Tibial artery (tissue), 4 donors: ENCODE measurements at regions not wholly inside any gene's neighbourhood (a gene's known extent, or its start where the extent isn't known, plus 50 kb on each side); places are given as distances from the start of the nearest gene placed in this dataset.

ENCODE experiments used
- DNase-seq, 2 donors: peaks; one replicate each; pipeline ENCODE4 v3.0.0-alpha.2; 2019
- H3K27ac ChIP-seq, 2 donors: fragments of 200-600 bp; sonication (generic) in 1 of 2; 1 replicate in 1 of 2; 2 replicates in 1 of 2; pipeline ENCODE4 v1.5.1; 2018 to 2019; ENCODE audit warnings: mild to moderate bottlenecking in 1 of 2
- H3K27me3 ChIP-seq, 2 donors: fragments of 200-600 bp; sonication (generic) in 1 of 2; one replicate each; pipeline versions ENCODE4 v1.5.1 to v1.6.0; 2016 to 2019
- H3K36me3 ChIP-seq, 3 donors: fragments of 200-600 bp; sonication (generic) in 2 of 3; one replicate each; pipeline ENCODE4 v1.5.1; 2016 to 2019; ENCODE audit warnings: mild to moderate bottlenecking in 2 of 3
- H3K4me1 ChIP-seq, 4 donors: fragments of 200-600 bp; sonication (generic) in 2 of 4; 1 replicate in 3 of 4; 2 replicates in 1 of 4; pipeline ENCODE4 v1.5.1; 2016 to 2019
- H3K4me3 ChIP-seq, 2 donors: fragments of 200-600 bp; sonication (generic) in 1 of 2; 1 replicate in 1 of 2; 2 replicates in 1 of 2; pipeline ENCODE4 v1.5.1; 2018 to 2019; ENCODE audit warnings: mild to moderate bottlenecking in 2 of 2
- H3K9me3 ChIP-seq, 3 donors: fragments of 200-600 bp; sonication (generic) in 1 of 3; one replicate each; pipeline ENCODE4 v1.5.1; 2016 to 2019
- intact Hi-C: fragments of 100-400 bp; cut with DNase I; formaldehyde crosslinking; loops from one replicate; pipeline ENCODE4 v1.15.0; 2023; ENCODE audit warnings: low total_unique reads
- TF ChIP-seq, protein P1 (sequence below), 2 experiments: fragments of 200-600 bp in 1 of 2; fragments of 450-650 bp in 1 of 2; IDR thresholded peaks; one replicate each; pipeline ENCODE4 v1.5.1; 2017 to 2019; ENCODE audit warnings: antibody characterized with exemption in 2 of 2, mild to moderate bottlenecking in 1 of 2, moderate library complexity in 1 of 2

DNA sequence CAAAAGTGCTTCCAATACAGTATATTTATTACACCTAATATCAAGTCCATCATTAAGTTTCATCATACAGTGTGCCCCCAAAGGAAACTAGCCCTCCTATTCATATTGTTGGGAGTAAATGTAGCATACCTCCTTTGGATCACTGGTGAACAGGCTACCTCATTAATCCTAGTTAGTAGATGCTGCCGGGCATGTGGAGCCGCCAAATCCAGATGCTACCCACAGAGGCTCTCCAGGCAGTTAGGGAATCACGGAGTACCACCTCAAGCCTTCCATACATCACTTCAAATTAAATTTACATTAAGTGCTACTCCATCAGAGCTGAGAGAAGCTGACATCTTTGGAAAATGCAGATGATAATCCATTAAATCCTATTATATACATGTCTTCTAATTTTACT is 121.7 kb upstream of the FOXD3 start:
- TF ChIP-seq, protein P1, sequence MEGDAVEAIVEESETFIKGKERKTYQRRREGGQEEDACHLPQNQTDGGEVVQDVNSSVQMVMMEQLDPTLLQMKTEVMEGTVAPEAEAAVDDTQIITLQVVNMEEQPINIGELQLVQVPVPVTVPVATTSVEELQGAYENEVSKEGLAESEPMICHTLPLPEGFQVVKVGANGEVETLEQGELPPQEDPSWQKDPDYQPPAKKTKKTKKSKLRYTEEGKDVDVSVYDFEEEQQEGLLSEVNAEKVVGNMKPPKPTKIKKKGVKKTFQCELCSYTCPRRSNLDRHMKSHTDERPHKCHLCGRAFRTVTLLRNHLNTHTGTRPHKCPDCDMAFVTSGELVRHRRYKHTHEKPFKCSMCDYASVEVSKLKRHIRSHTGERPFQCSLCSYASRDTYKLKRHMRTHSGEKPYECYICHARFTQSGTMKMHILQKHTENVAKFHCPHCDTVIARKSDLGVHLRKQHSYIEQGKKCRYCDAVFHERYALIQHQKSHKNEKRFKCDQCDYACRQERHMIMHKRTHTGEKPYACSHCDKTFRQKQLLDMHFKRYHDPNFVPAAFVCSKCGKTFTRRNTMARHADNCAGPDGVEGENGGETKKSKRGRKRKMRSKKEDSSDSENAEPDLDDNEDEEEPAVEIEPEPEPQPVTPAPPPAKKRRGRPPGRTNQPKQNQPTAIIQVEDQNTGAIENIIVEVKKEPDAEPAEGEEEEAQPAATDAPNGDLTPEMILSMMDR (IDR thresholded peaks at IDR 0.05) = no peak
- Histone ChIP-seq H3K36me3 (no peaks in the 10 kb centered on the region), H3K27me3 (no peaks in the 10 kb centered on the region), H3K4me3 (no peak overlapping the region), H3K4me1 (no peaks in the 10 kb centered on the region), H3K27ac (no peak overlapping the region), H3K9me3 (no peaks in the 10 kb centered on the region)
- no peak for DNase-seq
- intact Hi-C loops = no loop called here

DNA sequence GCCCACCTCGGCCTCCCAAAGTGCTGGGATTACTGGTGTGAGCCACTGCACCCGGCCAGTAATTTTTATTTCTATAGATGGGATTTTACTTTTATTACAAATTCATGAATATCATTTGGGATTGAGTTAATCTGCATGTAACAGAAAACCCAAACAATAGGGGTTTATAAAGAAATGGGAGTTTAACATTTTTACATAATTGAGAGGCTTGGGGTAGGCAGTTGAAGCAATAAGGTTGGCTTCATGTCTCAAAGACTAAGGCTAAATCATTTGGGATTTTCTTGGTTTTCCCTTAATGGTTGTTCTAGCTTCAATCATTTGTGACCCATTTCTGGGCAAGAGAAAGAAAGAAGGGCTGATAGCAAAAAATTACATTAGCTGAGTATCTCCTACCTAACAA is 118.7 kb upstream of the FOXD3 start:
- no peaks in the 10 kb centered on the region for H3K4me1 ChIP-seq
- intact Hi-C loops = no loop called here
- no peak overlapping the region for H3K27ac ChIP-seq
- H3K9me3 ChIP-seq = no peaks in the 10 kb centered on the region
- TF ChIP-seq, protein P1 (IDR thresholded peaks at IDR 0.05) = no peak
- H3K4me3 ChIP-seq = no peak overlapping the region
- DNase-seq = no peak
- no peaks in the 10 kb centered on the region for H3K36me3 ChIP-seq
- no peaks in the 10 kb centered on the region for H3K27me3 ChIP-seq

DNA sequence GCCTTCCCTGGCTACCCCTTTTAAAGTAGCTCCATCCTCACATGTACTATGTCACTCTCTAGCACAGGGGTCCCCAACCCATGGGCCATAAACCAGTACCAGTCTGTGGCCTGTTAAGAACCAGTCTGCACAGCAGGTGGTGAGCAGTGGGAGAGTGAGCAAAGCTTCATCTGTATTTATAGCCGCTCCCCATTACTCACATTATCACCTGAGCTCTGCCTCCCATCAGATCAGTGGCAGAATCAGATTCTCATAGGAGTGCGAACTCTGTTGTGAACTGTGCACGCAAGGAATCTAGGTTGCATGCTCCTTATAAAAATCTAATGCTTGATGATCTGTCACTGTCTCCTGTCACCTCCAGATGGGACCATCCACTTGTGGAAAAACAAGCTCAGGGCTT is 116.6 kb upstream of the FOXD3 start:
- H3K4me1 ChIP-seq = no peaks in the 10 kb centered on the region
- H3K27me3 ChIP-seq = no peaks in the 10 kb centered on the region
- H3K27ac ChIP-seq = no peak overlapping the region
- intact Hi-C loops = no loop called here
- TF ChIP-seq, protein P1 (IDR thresholded peaks at IDR 0.05) = no peak
- no peak overlapping the region for H3K4me3 ChIP-seq
- DNase-seq = no peak
- H3K9me3 ChIP-seq = no peaks in the 10 kb centered on the region
- H3K36me3 ChIP-seq = no peaks in the 10 kb centered on the region

DNA sequence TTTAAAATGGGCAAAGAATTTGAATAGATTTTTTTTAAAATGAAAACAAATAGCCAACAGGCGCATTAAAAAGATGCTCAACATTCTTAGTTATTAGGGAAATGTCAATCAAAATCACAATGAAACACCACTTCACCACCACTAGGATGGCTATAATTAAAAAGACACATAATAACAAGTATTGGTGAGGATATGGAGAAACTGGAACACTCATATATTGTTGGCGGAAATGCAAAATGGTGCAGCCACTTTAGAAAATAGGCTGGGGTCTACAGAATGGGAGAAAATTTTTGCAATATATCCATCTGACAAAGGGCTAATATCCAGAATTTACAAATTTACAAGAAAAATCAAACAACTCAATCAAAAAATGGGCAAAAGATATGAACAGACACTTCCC is 107.8 kb upstream of the FOXD3 start:
- Histone ChIP-seq H3K27ac (no peak overlapping the region), H3K9me3 (peaks cover 0 to 5% (median 0%) of the 10 kb centered on the region in 3 donors), H3K4me1 (no peaks in the 10 kb centered on the region), H3K4me3 (no peak overlapping the region), H3K27me3 (no peaks in the 10 kb centered on the region), H3K36me3 (no peaks in the 10 kb centered on the region)
- intact Hi-C loops = no loop called here
- TF ChIP-seq, protein P1 (IDR thresholded peaks at IDR 0.05) = no peak
- DNase-seq = no peak

DNA sequence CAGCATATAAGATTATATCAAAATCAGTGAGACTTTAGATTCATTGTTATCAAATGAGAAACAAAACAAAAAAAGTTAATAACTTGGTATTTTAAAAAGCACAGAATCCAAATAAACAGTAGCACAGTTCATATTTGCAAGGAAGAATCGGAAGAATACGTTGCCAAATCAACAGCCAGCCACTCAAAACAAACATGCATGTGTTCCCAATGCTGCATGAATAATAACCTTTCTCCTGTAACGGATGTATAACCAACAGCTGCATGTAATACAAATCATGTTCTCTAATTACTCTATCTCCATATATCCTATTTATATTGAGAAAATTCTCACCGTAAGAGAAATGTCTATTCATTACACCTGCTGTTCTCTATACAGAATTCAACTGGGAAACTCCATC is 98.9 kb upstream of the FOXD3 start:
- Histone ChIP-seq H3K27me3 (no peaks in the 10 kb centered on the region), H3K9me3 (no peaks in the 10 kb centered on the region), H3K27ac (no peak overlapping the region), H3K4me3 (no peak overlapping the region), H3K36me3 (no peaks in the 10 kb centered on the region), H3K4me1 (no peaks in the 10 kb centered on the region)
- TF ChIP-seq, protein P1 (IDR thresholded peaks at IDR 0.05) = no peak
- DNase-seq = no peak
- intact Hi-C loops = no loop called here

DNA sequence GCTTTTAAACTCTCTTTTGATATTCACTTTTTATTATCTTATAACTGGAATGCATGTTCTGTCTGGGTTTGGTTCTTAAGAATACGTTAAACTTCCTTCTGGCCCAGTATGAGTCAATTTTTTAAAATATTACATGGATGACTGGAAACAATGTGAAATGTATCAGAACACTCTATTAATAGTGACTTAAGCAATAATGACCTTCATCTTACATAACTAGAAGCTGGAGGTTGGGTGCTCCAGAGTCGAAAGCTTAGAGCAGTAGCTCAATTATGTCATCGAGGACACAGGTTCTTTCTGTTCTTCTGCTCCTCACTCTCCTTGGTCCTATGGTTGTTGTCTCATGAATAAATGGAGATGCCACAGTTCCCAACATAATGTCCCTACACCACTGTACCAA is 91.6 kb upstream of the FOXD3 start:
- intact Hi-C loops = no loop called here
- H3K9me3 ChIP-seq = peaks cover 0 to 6% (median 0%) of the 10 kb centered on the region in 3 donors
- H3K4me1 ChIP-seq = no peaks in the 10 kb centered on the region
- no peaks in the 10 kb centered on the region for H3K27me3 ChIP-seq
- H3K36me3 ChIP-seq = no peaks in the 10 kb centered on the region
- H3K4me3 ChIP-seq = no peak overlapping the region
- TF ChIP-seq, protein P1 (IDR thresholded peaks at IDR 0.05) = no peak
- no peak overlapping the region for H3K27ac ChIP-seq
- DNase-seq = no peak
